Esophagus muscularis mucosa (tissue), 3 donors: ENCODE measurements at regions not wholly inside any gene's neighbourhood (a gene's known extent, or its start where the extent isn't known, plus 50 kb on each side); places are given as distances from the start of the nearest gene placed in this dataset.

Experiments used
- CTCF ChIP-seq, 3 experiments: fragments of 200-600 bp in 2 of 3; fragments of 450-650 bp in 1 of 3; sonication (generic) in 2 of 3; IDR thresholded peaks; one replicate each; pipeline ENCODE4 v1.5.1; 2017 to 2019; ENCODE audit warnings: antibody characterized with exemption in 3 of 3, mild to moderate bottlenecking in 2 of 3, moderate library complexity in 1 of 3
- POLR2A ChIP-seq: fragments of 450-650 bp; IDR thresholded peaks from one replicate; pipeline ENCODE4 v1.6.1; 2017; ENCODE audit warnings: antibody characterized with exemption, moderate library complexity, mild to moderate bottlenecking, low read depth

GRCh38 chr2:155240176-155240575 is 541.7 kb downstream of the KCNJ3 start:
- TF ChIP-seq POLR2A = no peak
- no peak for TF ChIP-seq CTCF (IDR thresholded peaks at IDR 0.05)
